Neural cell (in vitro differentiated cells): ENCODE measurements at regions not wholly inside any gene's neighbourhood (a gene's known extent, or its start where the extent isn't known, plus 50 kb on each side); places are given as distances from the start of the nearest gene placed in this dataset.

Experiments used
- H2AFZ ChIP-seq: fragments of 200-600, 300-800 bp; sonication (generic), shearing (Covaris generic); 2 replicates; pipeline ENCODE4 v1.6.0; 2014; ENCODE audit warnings: low read depth, mild to moderate bottlenecking, antibody characterized with exemption, low read length, moderate library complexity
- H3F3A ChIP-seq: fragments of 200-600 bp; shearing (Covaris generic); 2 replicates; pipeline ENCODE4 v1.6.1; 2016; ENCODE audit warnings: mild to moderate bottlenecking, moderate library complexity, mixed read lengths, antibody characterized with exemption, low read length; ENCODE audit not compliant: insufficient read depth, poor library complexity, severe bottlenecking
- H3K27ac ChIP-seq: fragments of 200-600, 300-800 bp; sonication (generic), shearing (Covaris generic); 2 replicates; pipeline ENCODE4 v1.5.1; 2014; ENCODE audit warnings: mild to moderate bottlenecking, low read length, moderate library complexity
- H3K27me3 ChIP-seq: fragments of 300-800, 200-600 bp; sonication (generic), shearing (Covaris generic); 2 replicates; pipeline ENCODE4 v1.6.0; 2014; ENCODE audit warnings: mild to moderate bottlenecking, low read depth, low read length, moderate library complexity; ENCODE audit not compliant: insufficient read depth
- H3K36me3 ChIP-seq: fragments of 300-800, 200-600 bp; sonication (generic), shearing (Covaris generic); 2 replicates; pipeline ENCODE4 v1.5.1; 2014; ENCODE audit warnings: mild to moderate bottlenecking, antibody characterized with exemption, low read length, moderate library complexity; ENCODE audit not compliant: insufficient read depth
- H3K4me2 ChIP-seq: fragments of 300-800, 200-600 bp; sonication (generic), shearing (Covaris generic); 2 replicates; pipeline ENCODE4 v1.6.0; 2014; ENCODE audit warnings: mild to moderate bottlenecking, low read length
- H3K4me3 ChIP-seq: fragments of 300-800, 200-600 bp; sonication (generic), shearing (Covaris generic); 2 replicates; pipeline ENCODE4 v1.5.1; 2014; ENCODE audit warnings: mild to moderate bottlenecking, low read length, moderate library complexity
- H3K79me2 ChIP-seq: fragments of 200-600 bp; shearing (Covaris generic); replicated peaks from 2 replicates; pipeline ENCODE4 v1.6.0; 2014; ENCODE audit warnings: mild to moderate bottlenecking, low read length, moderate library complexity; ENCODE audit not compliant: insufficient read depth
- H3K9ac ChIP-seq: fragments of 300-800, 200-600 bp; sonication (generic), shearing (Covaris generic); 2 replicates; pipeline ENCODE4 v1.6.1; 2016; ENCODE audit warnings: mild to moderate bottlenecking, low read length, mixed read lengths
- H3K9me2 ChIP-seq: fragments of 200-600 bp; shearing (Covaris generic); 2 replicates; pipeline ENCODE4 v1.6.1; 2016; ENCODE audit warnings: mild to moderate bottlenecking, low read length, mixed read lengths; ENCODE audit not compliant: insufficient read depth
- H3K9me3 ChIP-seq: fragments of 200-600, 300-800 bp; sonication (generic), shearing (Covaris generic); 2 replicates; pipeline ENCODE4 v1.6.1; 2016; ENCODE audit warnings: mild to moderate bottlenecking, mixed run types, low read length, moderate library complexity, mixed read lengths
- H4K20me1 ChIP-seq: fragments of 200-600 bp; shearing (Covaris generic); 2 replicates; pipeline ENCODE4 v1.6.1; 2016; ENCODE audit warnings: mild to moderate bottlenecking, mixed run types; ENCODE audit not compliant: insufficient read depth
- EP300 ChIP-seq: fragments of 450-650 bp; conservative IDR thresholded peaks from 2 replicates; pipeline ENCODE4 v1.6.1; 2014; ENCODE audit warnings: antibody characterized with exemption, mild to moderate bottlenecking, moderate library complexity; ENCODE audit not compliant: poor library complexity, severe bottlenecking
- EZH2 ChIP-seq: fragments of 200-600, 300-800 bp; shearing (Covaris generic), sonication (generic); IDR thresholded peaks from 2 replicates; pipeline ENCODE4 v1.6.1; 2014; ENCODE audit warnings: antibody characterized with exemption, low read length, borderline replicate concordance, mild to moderate bottlenecking; ENCODE audit not compliant: insufficient read depth, poor library complexity, severe bottlenecking
- MXI1 ChIP-seq: fragments of 450-650 bp; conservative IDR thresholded peaks from 2 replicates; pipeline ENCODE4 v1.6.1; 2014; ENCODE audit warnings: antibody characterized with exemption, mild to moderate bottlenecking; ENCODE audit not compliant: poor library complexity, severe bottlenecking
- POLR2AphosphoS5 ChIP-seq: IDR thresholded peaks from 2 replicates; pipeline ENCODE4 v1.6.1; 2012
- RAD21 ChIP-seq: fragments of 450-650 bp; conservative IDR thresholded peaks from 2 replicates; pipeline ENCODE4 v1.6.1; 2014; ENCODE audit warnings: antibody characterized with exemption, mild to moderate bottlenecking, moderate library complexity
- SMC3 ChIP-seq: fragments of 450-650 bp; conservative IDR thresholded peaks from 2 replicates; pipeline ENCODE4 v1.6.1; 2014; ENCODE audit warnings: antibody characterized with exemption, mild to moderate bottlenecking, moderate library complexity; ENCODE audit not compliant: poor library complexity
- TAF1 ChIP-seq: IDR thresholded peaks from 2 replicates; pipeline ENCODE4 v1.6.1; 2012; ENCODE audit warnings: low read depth
- TF ChIP-seq, protein P1 (sequence below): IDR thresholded peaks from 2 replicates; pipeline ENCODE4 v1.6.1; 2012; ENCODE audit warnings: borderline replicate concordance
- TF ChIP-seq, protein P2 (sequence below): fragments of 450-650 bp; IDR thresholded peaks from 2 replicates; pipeline ENCODE4 v1.5.1; 2014; ENCODE audit warnings: antibody characterized with exemption, mild to moderate bottlenecking, moderate library complexity; ENCODE audit not compliant: poor library complexity, severe bottlenecking

DNA sequence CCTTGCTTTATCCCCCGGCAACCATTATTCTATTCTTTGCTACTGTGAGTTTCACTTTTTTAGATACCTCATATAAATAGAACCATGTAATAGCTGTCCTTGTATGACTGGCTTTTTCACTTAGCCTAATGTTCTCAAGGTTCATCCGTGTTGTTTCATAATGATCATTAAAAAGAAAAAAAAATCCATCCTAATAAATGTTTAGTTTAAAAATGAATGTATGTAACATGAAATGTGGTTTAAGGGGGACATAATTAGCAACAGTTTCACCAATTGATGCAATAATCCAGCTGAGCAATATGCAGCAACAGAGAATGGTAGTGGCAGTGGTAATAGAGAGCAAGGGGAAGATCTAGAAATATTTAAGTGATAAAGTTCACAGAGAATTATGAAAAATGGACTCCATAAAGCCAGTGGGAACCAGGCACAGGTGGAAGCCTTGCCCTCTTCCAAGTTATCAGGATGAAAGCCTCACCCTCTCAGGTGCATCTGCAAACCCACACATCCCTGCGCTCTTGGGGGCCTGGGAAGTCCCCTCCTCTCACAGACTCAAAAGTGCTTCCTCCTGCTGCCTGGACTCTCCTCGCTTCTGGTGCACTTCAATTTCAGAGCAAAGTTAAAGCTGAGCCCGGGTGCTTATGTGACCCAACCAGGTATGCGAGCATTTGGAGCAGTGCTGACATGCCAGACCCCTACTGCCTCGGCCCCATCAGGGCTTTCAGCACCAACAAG, 1403.3 kb upstream of the SLC39A10 start:
- H3F3A ChIP-seq: no peaks in the 10 kb centered on the region
- H2AFZ ChIP-seq: no peak overlapping the region
- TF ChIP-seq TAF1 (no peak), SMC3 (no peak), POLR2AphosphoS5 (no peak)
- H3K4me2 ChIP-seq: no peak overlapping the region
- no peaks in the 10 kb centered on the region for H3K9me2 ChIP-seq
- no peaks in the 10 kb centered on the region for H3K79me2 ChIP-seq
- no peak overlapping the region for H3K9ac ChIP-seq
- H4K20me1 ChIP-seq: no peaks in the 10 kb centered on the region
- H3K27ac ChIP-seq: no peak overlapping the region
- no peak overlapping the region for H3K4me3 ChIP-seq
- no peaks in the 10 kb centered on the region for H3K27me3 ChIP-seq
- H3K36me3 ChIP-seq: no peaks in the 10 kb centered on the region
- no peaks in the 10 kb centered on the region for H3K9me3 ChIP-seq

DNA sequence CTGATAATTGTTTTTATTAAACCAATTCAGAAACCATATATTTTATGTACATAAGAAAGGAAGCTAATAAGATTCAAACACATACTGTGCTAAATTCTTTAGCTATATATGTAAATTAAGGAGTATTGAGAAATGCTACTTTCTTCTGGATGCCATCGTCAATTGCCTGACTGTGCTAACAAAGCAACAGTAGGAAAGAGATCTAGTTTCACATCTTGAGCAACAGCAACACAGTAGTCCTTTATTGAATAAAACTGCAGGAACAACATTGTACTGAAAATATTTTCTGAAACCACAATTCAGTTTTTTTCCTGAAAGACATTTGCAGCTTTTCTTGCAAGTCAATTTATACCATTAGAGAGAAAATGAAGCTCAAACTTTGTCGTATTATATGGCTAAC, 1404.9 kb upstream of the SLC39A10 start:
- no peaks in the 10 kb centered on the region for H3K9me2 ChIP-seq

More for the DNA sequence above, 1404.9 kb upstream of the SLC39A10 start:
- Histone ChIP-seq H3K79me2 (no peaks in the 10 kb centered on the region), H4K20me1 (no peaks in the 10 kb centered on the region), H3K4me3 (no peak overlapping the region), H3K9ac (no peak overlapping the region), H3K9me3 (no peaks in the 10 kb centered on the region), H3K27ac (no peak overlapping the region), H3K27me3 (no peaks in the 10 kb centered on the region), H2AFZ (no peak overlapping the region), H3K4me2 (no peak overlapping the region), H3K36me3 (no peaks in the 10 kb centered on the region), H3F3A (no peaks in the 10 kb centered on the region)
- TF ChIP-seq EZH2 (no peak), EP300 (no peak), POLR2AphosphoS5 (no peak), RAD21 (no peak), MXI1 (no peak), TAF1 (no peak), SMC3 (no peak)
- TF ChIP-seq, protein P1, sequence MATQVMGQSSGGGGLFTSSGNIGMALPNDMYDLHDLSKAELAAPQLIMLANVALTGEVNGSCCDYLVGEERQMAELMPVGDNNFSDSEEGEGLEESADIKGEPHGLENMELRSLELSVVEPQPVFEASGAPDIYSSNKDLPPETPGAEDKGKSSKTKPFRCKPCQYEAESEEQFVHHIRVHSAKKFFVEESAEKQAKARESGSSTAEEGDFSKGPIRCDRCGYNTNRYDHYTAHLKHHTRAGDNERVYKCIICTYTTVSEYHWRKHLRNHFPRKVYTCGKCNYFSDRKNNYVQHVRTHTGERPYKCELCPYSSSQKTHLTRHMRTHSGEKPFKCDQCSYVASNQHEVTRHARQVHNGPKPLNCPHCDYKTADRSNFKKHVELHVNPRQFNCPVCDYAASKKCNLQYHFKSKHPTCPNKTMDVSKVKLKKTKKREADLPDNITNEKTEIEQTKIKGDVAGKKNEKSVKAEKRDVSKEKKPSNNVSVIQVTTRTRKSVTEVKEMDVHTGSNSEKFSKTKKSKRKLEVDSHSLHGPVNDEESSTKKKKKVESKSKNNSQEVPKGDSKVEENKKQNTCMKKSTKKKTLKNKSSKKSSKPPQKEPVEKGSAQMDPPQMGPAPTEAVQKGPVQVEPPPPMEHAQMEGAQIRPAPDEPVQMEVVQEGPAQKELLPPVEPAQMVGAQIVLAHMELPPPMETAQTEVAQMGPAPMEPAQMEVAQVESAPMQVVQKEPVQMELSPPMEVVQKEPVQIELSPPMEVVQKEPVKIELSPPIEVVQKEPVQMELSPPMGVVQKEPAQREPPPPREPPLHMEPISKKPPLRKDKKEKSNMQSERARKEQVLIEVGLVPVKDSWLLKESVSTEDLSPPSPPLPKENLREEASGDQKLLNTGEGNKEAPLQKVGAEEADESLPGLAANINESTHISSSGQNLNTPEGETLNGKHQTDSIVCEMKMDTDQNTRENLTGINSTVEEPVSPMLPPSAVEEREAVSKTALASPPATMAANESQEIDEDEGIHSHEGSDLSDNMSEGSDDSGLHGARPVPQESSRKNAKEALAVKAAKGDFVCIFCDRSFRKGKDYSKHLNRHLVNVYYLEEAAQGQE: no peak
- TF ChIP-seq, protein P2, sequence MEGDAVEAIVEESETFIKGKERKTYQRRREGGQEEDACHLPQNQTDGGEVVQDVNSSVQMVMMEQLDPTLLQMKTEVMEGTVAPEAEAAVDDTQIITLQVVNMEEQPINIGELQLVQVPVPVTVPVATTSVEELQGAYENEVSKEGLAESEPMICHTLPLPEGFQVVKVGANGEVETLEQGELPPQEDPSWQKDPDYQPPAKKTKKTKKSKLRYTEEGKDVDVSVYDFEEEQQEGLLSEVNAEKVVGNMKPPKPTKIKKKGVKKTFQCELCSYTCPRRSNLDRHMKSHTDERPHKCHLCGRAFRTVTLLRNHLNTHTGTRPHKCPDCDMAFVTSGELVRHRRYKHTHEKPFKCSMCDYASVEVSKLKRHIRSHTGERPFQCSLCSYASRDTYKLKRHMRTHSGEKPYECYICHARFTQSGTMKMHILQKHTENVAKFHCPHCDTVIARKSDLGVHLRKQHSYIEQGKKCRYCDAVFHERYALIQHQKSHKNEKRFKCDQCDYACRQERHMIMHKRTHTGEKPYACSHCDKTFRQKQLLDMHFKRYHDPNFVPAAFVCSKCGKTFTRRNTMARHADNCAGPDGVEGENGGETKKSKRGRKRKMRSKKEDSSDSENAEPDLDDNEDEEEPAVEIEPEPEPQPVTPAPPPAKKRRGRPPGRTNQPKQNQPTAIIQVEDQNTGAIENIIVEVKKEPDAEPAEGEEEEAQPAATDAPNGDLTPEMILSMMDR: no peak
